HCT116 (cell line): ENCODE measurements at regions not wholly inside any gene's neighbourhood (a gene's known extent, or its start where the extent isn't known, plus 50 kb on each side); places are given as distances from the start of the nearest gene placed in this dataset.

ENCODE experiments used
- CTCF ChIP-seq, 3 experiments: fragments of 200-600 bp in 1 of 3; sonication (generic) in 1 of 3; IDR thresholded peaks in 2 of 3; conservative IDR thresholded peaks in 1 of 3; 2 replicates each; pipeline ENCODE4 v1.5.1; 2012 to 2017; ENCODE audit warnings: low read depth in 2 of 3, low read length in 2 of 3, antibody characterized with exemption in 1 of 3, borderline replicate concordance in 1 of 3, control low read depth in 1 of 3, mild to moderate bottlenecking in 1 of 3, mixed read lengths in 1 of 3, mixed run types in 1 of 3, moderate library complexity in 1 of 3; ENCODE audit not compliant: insufficient read depth in 1 of 3
- EZH2phosphoT487 ChIP-seq: fragments of 200-600 bp; IDR thresholded peaks from 2 replicates; pipeline ENCODE4 v1.6.1; 2018; ENCODE audit warnings: antibody characterized with exemption, borderline replicate concordance
- POLR2A ChIP-seq: IDR thresholded peaks from 2 replicates; pipeline ENCODE4 v1.7.0; 2011; ENCODE audit warnings: borderline replicate concordance; ENCODE audit not compliant: insufficient read depth, insufficient read length; ENCODE audit errors: extremely low read depth
- RAD21 ChIP-seq: IDR thresholded peaks from 2 replicates; pipeline ENCODE4 v1.6.1; 2012; ENCODE audit warnings: low read depth, mild to moderate bottlenecking
- YY1 ChIP-seq: IDR thresholded peaks from 2 replicates; pipeline ENCODE4 v1.6.1; 2011; ENCODE audit warnings: low read length, low read depth, moderate library complexity, mild to moderate bottlenecking; ENCODE audit not compliant: insufficient replicate concordance; ENCODE audit errors: extremely low read depth

- TF ChIP-seq CTCF (IDR thresholded peaks at IDR 0.05 in 2 of 3, conservative IDR thresholded peaks at IDR 0.05 in 1 of 3; ENCODE audit: borderline replicate concordance in 1 of 3, insufficient read depth in 1 of 3, low read depth in 2 of 3, low read length in 2 of 3): no peak
- no peak for TF ChIP-seq POLR2A
- no peak for TF ChIP-seq YY1
- TF ChIP-seq RAD21: no peak
- TF ChIP-seq EZH2phosphoT487: no peak
These were observed 423.8 kb upstream of the DPP6 start for GRCh38 chr7:153628406-153628805.
